K562 (cell line): ENCODE measurements at regions not wholly inside any gene's neighbourhood (a gene's known extent, or its start where the extent isn't known, plus 50 kb on each side); places are given as distances from the start of the nearest gene placed in this dataset.

Experiments
- ATAC-seq: fragments of 200-7000 bp; cut with Tn5 transposase; 3 replicates; pipeline ENCODE4 v1.9.1; 2020; ENCODE audit warnings: moderate library complexity
- BruUV-seq: library from RNA; stranded (reverse); fragments of 400-500 nt; replicated peaks from 2 replicates; lab custom pipeline; 2021; lab: Mats Ljungman, UMichigan
- CTCF ChIA-PET: fragments of 300-600 bp; formaldehyde crosslinking; extraction: SDS; loops from one replicate; lab custom pipeline; 2021; ENCODE audit warnings: low intra/inter-chr PET ratio; lab: Yijun Ruan, JAX
- POLR2A ChIA-PET: fragments of 300-600, 350-650 bp; sonication (Branson Sonifier 250); formaldehyde crosslinking; extraction: SDS; loops from one replicate; lab custom pipeline; 2021; ENCODE audit warnings: antibody characterized with exemption, inconsistent platforms; lab: Yijun Ruan, JAX
- DNase-seq, 4 experiments: peaks; one replicate each; pipeline versions ENCODE4 v3.0.0 to v3.0.0-alpha.2; 2011 to 2018; ENCODE audit warnings: low spot score in 3 of 4, mixed read lengths in 3 of 4; ENCODE audit errors: extremely low read depth in 1 of 4
- FAIRE-seq: peaks from 2 replicates; lab custom pipeline; 2011; peaks lifted over from hg19 to GRCh38; lab: Jason Lieb, UNC
- H2AFZ ChIP-seq: 2 replicates; pipeline ENCODE4 v1.6.0; 2011; ENCODE audit warnings: low read depth, low read length, control low read depth, inconsistent platforms
- H3K27ac ChIP-seq: fragments of 200-600 bp; 3 replicates; pipeline ENCODE4 v1.8.0; 2011; ENCODE audit warnings: low read depth, mild to moderate bottlenecking, control low read depth, inconsistent platforms, low read length, moderate library complexity, mixed read lengths; ENCODE audit errors: extremely low read depth
- H3K27me3 ChIP-seq, 2 experiments: fragments of 300-600 bp in 1 of 2; 2 replicates in 1 of 2; 3 replicates in 1 of 2; pipeline versions ENCODE4 v1.6.0 to v1.8.0; 2011; ENCODE audit warnings: inconsistent platforms in 2 of 2, low read length in 2 of 2, mild to moderate bottlenecking in 1 of 2, mixed read lengths in 1 of 2, moderate library complexity in 1 of 2; ENCODE audit not compliant: control insufficient read depth in 2 of 2, insufficient read depth in 2 of 2
- H3K36me3 ChIP-seq: fragments of 300-600 bp; 3 replicates; pipeline ENCODE4 v1.8.0; 2011; ENCODE audit warnings: mild to moderate bottlenecking, low read length, inconsistent platforms; ENCODE audit not compliant: control insufficient read depth, insufficient read depth
- H3K4me1 ChIP-seq, 2 experiments: fragments of 200-600 bp in 1 of 2; replicated peaks in 1 of 2; 2 replicates in 1 of 2; 3 replicates in 1 of 2; pipeline versions ENCODE4 v1.5.1 to v1.8.0; 2011; ENCODE audit warnings: inconsistent platforms in 2 of 2, low read length in 2 of 2, mild to moderate bottlenecking in 1 of 2, mixed read lengths in 1 of 2, moderate library complexity in 1 of 2; ENCODE audit not compliant: control insufficient read depth in 2 of 2, insufficient read depth in 2 of 2
- H3K4me2 ChIP-seq: 2 replicates; pipeline ENCODE4 v1.6.1; 2011; ENCODE audit warnings: low read length, control low read depth, inconsistent platforms, mixed read lengths; ENCODE audit not compliant: insufficient read depth
- H3K4me3 ChIP-seq: fragments of 200-600 bp; sonication (generic), shearing (Covaris generic); 2 replicates; pipeline ENCODE4 v1.5.1; 2016; ENCODE audit warnings: control low read depth, inconsistent platforms
- H3K79me2 ChIP-seq: fragments of 200-600 bp; 3 replicates; pipeline ENCODE4 v1.8.0; 2011; ENCODE audit warnings: low read length, inconsistent platforms; ENCODE audit not compliant: control insufficient read depth, insufficient read depth
- H3K9ac ChIP-seq, 2 experiments: 2 replicates each; pipeline versions ENCODE4 v1.6.0 to v1.6.1; 2011; ENCODE audit warnings: low read depth in 2 of 2, low read length in 2 of 2, control low read depth in 1 of 2, inconsistent platforms in 1 of 2, mild to moderate bottlenecking in 1 of 2, mixed read lengths in 1 of 2; ENCODE audit not compliant: insufficient read depth in 1 of 2
- H3K9me1 ChIP-seq: one replicate; pipeline ENCODE4 v1.6.0; 2011; ENCODE audit warnings: inconsistent platforms, mild to moderate bottlenecking, low read length, moderate library complexity; ENCODE audit not compliant: control insufficient read depth, insufficient read depth
- H3K9me3 ChIP-seq: replicated peaks from 2 replicates; pipeline ENCODE4 v1.5.1; 2011; ENCODE audit warnings: low read depth, low read length, inconsistent platforms; ENCODE audit not compliant: control insufficient read depth, insufficient read depth
- H4K20me1 ChIP-seq: replicated peaks from 2 replicates; pipeline ENCODE4 v1.6.1; 2011; ENCODE audit warnings: low read length, inconsistent platforms, mixed read lengths; ENCODE audit not compliant: control insufficient read depth, insufficient read depth
- ATF4 ChIP-seq: fragments of 450-650 bp; formaldehyde crosslinking; IDR thresholded peaks from 2 replicates; pipeline ENCODE4 v1.4.0; 2022; ENCODE audit warnings: mild to moderate bottlenecking, moderate library complexity
- FOXK1 ChIP-seq: sonication (generic); formaldehyde crosslinking; IDR thresholded peaks from 2 replicates; pipeline ENCODE4 v1.8.0; 2022; ENCODE audit warnings: missing genetic modification reagents, mild to moderate bottlenecking, borderline replicate concordance
- MBD1 ChIP-seq: fragments of 250-450 bp; sonication (Bioruptor Pico); IDR thresholded peaks from 2 replicates; pipeline ENCODE4 v1.8.0; 2022; ENCODE audit warnings: inconsistent platforms
- NR0B1 ChIP-seq: fragments of 450-650 bp; IDR thresholded peaks from one replicate; pipeline ENCODE4 v1.6.1; 2018; ENCODE audit warnings: mild to moderate bottlenecking, moderate library complexity; ENCODE audit not compliant: partially characterized antibody
- SREBF2 ChIP-seq: sonication (generic); formaldehyde crosslinking; IDR thresholded peaks from 2 replicates; pipeline ENCODE4 v1.4.0; 2020; ENCODE audit warnings: mild to moderate bottlenecking, missing genetic modification reagents
- ZKSCAN3 ChIP-seq: fragments of 250-450 bp; sonication (Bioruptor Pico); IDR thresholded peaks from 2 replicates; pipeline ENCODE4 v1.4.0; 2020
- WGBS: fragments of 100-300 bp; shearing (Covaris generic); methylation state at CpG from one replicate; pipeline ENCODE4 v1.1.6; 2016; ENCODE audit warnings: low coverage, mixed read lengths; ENCODE audit not compliant: insufficient coverage; ENCODE audit errors: missing lambda C conversion rate; 5-methylcytosine and 5-hydroxymethylcytosine counted together
- in situ Hi-C: fragments of 300-500 bp; cut with MboI; formaldehyde crosslinking; loops from 4 replicates; pipeline ENCODE4 v1.15.0; 2018; ENCODE audit warnings: inconsistent platforms, mixed read lengths
- intact Hi-C: fragments of 100-400 bp; cut with micrococcal nuclease; formaldehyde crosslinking; loops from 2 replicates; pipeline ENCODE4 v1.14.2; 2022

- no peak for TF ChIP-seq ZKSCAN3 (CRISPR knock-in tag)
- no peak for TF ChIP-seq SREBF2 (CRISPR knock-in tag)
- no peak for TF ChIP-seq FOXK1 (CRISPR knock-in tag)
- TF ChIP-seq NR0B1 = no peak
- TF ChIP-seq, all 486 proteins: peak for 0
These were observed 145.7 kb upstream of the AHR start (continued) for GRCh38 chr7:17152721-17153120.

DNA sequence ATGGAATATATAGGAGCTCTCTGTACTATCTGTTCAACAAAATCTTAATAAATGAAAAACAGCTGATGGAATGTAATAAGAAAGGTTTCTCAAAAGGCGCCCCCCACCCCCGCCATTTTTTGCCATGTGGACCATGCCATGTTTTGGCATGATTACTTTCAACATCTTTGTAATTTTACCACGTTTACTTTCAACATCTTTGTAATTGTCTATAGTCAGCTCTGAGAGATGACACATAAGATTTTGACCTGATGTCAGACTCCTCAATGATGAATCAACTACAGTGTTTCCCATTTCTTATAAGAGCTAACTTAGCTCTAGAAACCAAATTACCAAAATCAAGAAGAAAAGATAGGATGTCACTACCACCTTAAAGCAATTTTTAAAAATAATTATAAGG, 144.9 kb upstream of the AHR start:
- TF ChIP-seq MBD1 (no peak), ATF4 (no peak)
- ATAC-seq = no peak
- in situ Hi-C loops (no loop called here), intact Hi-C loops (no loop called here)
- no peaks in the 10 kb centered on the region for H3K36me3 ChIP-seq
- H3K9me1 ChIP-seq = no peaks in the 10 kb centered on the region
- 8% methylated on average over 3 of the region's 3 CpGs for WGBS
- H3K9me3 ChIP-seq = no peaks in the 10 kb centered on the region
- no peaks in the 10 kb centered on the region for H3K79me2 ChIP-seq
- no peaks in the 10 kb centered on the region for H4K20me1 ChIP-seq
- no peak for DNase-seq
- ChIA-PET CTCF (no interaction called here), POLR2A (no interaction called here)
- H3K27me3 ChIP-seq = no peaks in the 10 kb centered on the region
- H3K4me3 ChIP-seq = no peak overlapping the region
- no TSS peak for BruUV-seq
- no peaks in the 10 kb centered on the region for H3K4me1 ChIP-seq
- no peak for FAIRE-seq
- no peak overlapping the region for H3K27ac ChIP-seq
- H3K9ac ChIP-seq = no peak overlapping the region
- no peak overlapping the region for H3K4me2 ChIP-seq
- H2AFZ ChIP-seq = no peak overlapping the region
